Right renal pelvis (tissue), 4 donors: ENCODE measurements at regions not wholly inside any gene's neighbourhood (a gene's known extent, or its start where the extent isn't known, plus 50 kb on each side); places are given as distances from the start of the nearest gene placed in this dataset.
"Not testable (repeated sequence)": the region's sequence is repeated elsewhere in the genome, so short reads cannot be mapped to it uniquely, and the experiment has no call there.

Experiments
- DNase-seq, 4 donors: peaks; one replicate each; pipeline ENCODE4 v3.0.0-alpha.2; 2013; ENCODE audit warnings: low read depth in 4 of 4, low spot score in 3 of 4, missing footprints in 1 of 4

- DNase-seq, result no peak
Measured at GRCh38 chr1:157272729-157273524, 134.7 kb upstream of the ETV3 start.

GRCh38 chr1:157272264-157272663 is 134.1 kb upstream of the ETV3 start:
- no peak for DNase-seq

- no peak for DNase-seq
Measured at GRCh38 chr1:157270705-157271274, 132.6 kb upstream of the ETV3 start.

GRCh38 chr1:157269656-157270375 is 131.6 kb upstream of the ETV3 start:
- DNase-seq, result no peak

- DNase-seq, result no peak
Measured at GRCh38 chr1:157262891-157263290, 124.7 kb upstream of the ETV3 start.

GRCh38 chr1:157262422-157262821 is 124.2 kb upstream of the ETV3 start:
- no peak for DNase-seq

- DNase-seq, result not testable (repeated sequence)
Measured at GRCh38 chr1:157255891-157256290, 117.7 kb upstream of the ETV3 start.

GRCh38 chr1:157254183-157254582 is 116.0 kb upstream of the ETV3 start:
- not testable (repeated sequence) for DNase-seq

- no peak for DNase-seq
Measured at GRCh38 chr1:157252473-157252872, 114.3 kb upstream of the ETV3 start.

- no peak for DNase-seq
Measured at GRCh38 chr1:157249739-157250138, 111.5 kb upstream of the ETV3 start.

GRCh38 chr1:157249326-157249725 is 111.1 kb upstream of the ETV3 start:
- no peak for DNase-seq

GRCh38 chr1:157247764-157248049 is 109.5 kb upstream of the ETV3 start:
- not testable (repeated sequence) for DNase-seq

GRCh38 chr1:157247005-157247763 is 109.0 kb upstream of the ETV3 start:
- no peak for DNase-seq

- DNase-seq, result no peak
Measured at GRCh38 chr1:157245823-157246222, 107.6 kb upstream of the ETV3 start.

- DNase-seq, result no peak
Measured at GRCh38 chr1:157241185-157241538, 103.0 kb upstream of the ETV3 start.

- DNase-seq, result peak; percentile 7 to 36 (median 24)
Measured at GRCh38 chr1:157240495-157241184, 102.4 kb upstream of the ETV3 start.

- no peak for DNase-seq
Measured at GRCh38 chr1:157239936-157240335, 101.7 kb upstream of the ETV3 start.

- DNase-seq, result no peak
Measured at GRCh38 chr1:157238585-157238984, 100.4 kb upstream of the ETV3 start.

GRCh38 chr1:157237981-157238380 is 99.8 kb upstream of the ETV3 start:
- DNase-seq, result no peak

GRCh38 chr1:157237522-157237921 is 99.3 kb upstream of the ETV3 start:
- no peak for DNase-seq

- DNase-seq, result no peak
Measured at GRCh38 chr1:157236072-157236471, 97.9 kb upstream of the ETV3 start.
